GM18505 (cell line): ENCODE measurements at regions not wholly inside any gene's neighbourhood (a gene's known extent, or its start where the extent isn't known, plus 50 kb on each side); places are given as distances from the start of the nearest gene placed in this dataset.
"Not testable (repeated sequence)": the region's sequence is repeated elsewhere in the genome, so short reads cannot be mapped to it uniquely, and the experiment has no call there.

Source experiments
- ATAC-seq: cut with Tn5 transposase; IDR thresholded peaks from one replicate; pipeline ENCODE4 v1.9.1; 2021; ENCODE audit not compliant: unreplicated experiment
- POLR2A ChIP-seq: IDR thresholded peaks from 4 replicates; pipeline ENCODE4 v1.6.1; 2011; ENCODE audit warnings: borderline replicate concordance; ENCODE audit not compliant: insufficient read depth, insufficient read length; ENCODE audit errors: extremely low read depth

GRCh38 chr11:97574976-97575665 lies 1185.3 kb downstream of the JRKL start:
- TF ChIP-seq POLR2A: no peak
- no peak for ATAC-seq

GRCh38 chr11:97607291-97608000 lies 1217.6 kb downstream of the JRKL start:
- no peak for TF ChIP-seq POLR2A
- ATAC-seq: no peak

GRCh38 chr11:97610000-97610399 lies 1220.2 kb downstream of the JRKL start:
- no peak for TF ChIP-seq POLR2A
- no peak for ATAC-seq

- no peak for TF ChIP-seq POLR2A
- no peak for ATAC-seq
Measured at GRCh38 chr11:97610854-97611253, 1221.0 kb downstream of the JRKL start.

GRCh38 chr11:97611345-97611744 lies 1221.5 kb downstream of the JRKL start:
- no peak for TF ChIP-seq POLR2A
- no peak for ATAC-seq

- TF ChIP-seq POLR2A: no peak
Measured at GRCh38 chr11:97614606-97615005, 1224.8 kb downstream of the JRKL start.

GRCh38 chr11:97615546-97615945 lies 1225.7 kb downstream of the JRKL start:
- TF ChIP-seq POLR2A: no peak
- no peak for ATAC-seq

More at GRCh38 chr11:97614606-97615005, 1224.8 kb downstream of the JRKL start:
- no peak for ATAC-seq

GRCh38 chr11:97617031-97617430 lies 1227.2 kb downstream of the JRKL start:
- no peak for TF ChIP-seq POLR2A
- no peak for ATAC-seq

GRCh38 chr11:97620007-97620406 lies 1230.2 kb downstream of the JRKL start:
- ATAC-seq: no peak
- TF ChIP-seq POLR2A: no peak

GRCh38 chr11:97621282-97621681 lies 1231.5 kb downstream of the JRKL start:
- no peak for TF ChIP-seq POLR2A
- ATAC-seq: no peak

- no peak for ATAC-seq
- no peak for TF ChIP-seq POLR2A
Measured at GRCh38 chr11:97622795-97623194, 1233.0 kb downstream of the JRKL start.

- ATAC-seq: not testable (repeated sequence)
Measured at GRCh38 chr11:97636741-97637140, 1246.9 kb downstream of the JRKL start.

GRCh38 chr11:97637701-97638100 lies 1247.9 kb downstream of the JRKL start:
- no peak for TF ChIP-seq POLR2A
- no peak for ATAC-seq

- TF ChIP-seq POLR2A: no peak
- ATAC-seq: no peak
Measured at GRCh38 chr11:97638641-97639224, 1248.9 kb downstream of the JRKL start.

- TF ChIP-seq POLR2A: no peak
- ATAC-seq: no peak
Measured at GRCh38 chr11:97641988-97642387, 1252.2 kb downstream of the JRKL start.

- no peak for ATAC-seq
- no peak for TF ChIP-seq POLR2A
Measured at GRCh38 chr11:97645736-97646135, 1255.9 kb downstream of the JRKL start.
